HCT116 (cell line): ENCODE measurements at regions not wholly inside any gene's neighbourhood (a gene's known extent, or its start where the extent isn't known, plus 50 kb on each side); places are given as distances from the start of the nearest gene placed in this dataset.

Experiments
- ATAC-seq: fragments of 200-7000 bp; cut with Tn5 transposase; 2 replicates; pipeline ENCODE4 v1.9.1; 2020; ENCODE audit warnings: mild to moderate bottlenecking, moderate library complexity
- BruUV-seq: library from RNA; stranded (reverse); fragments of 400-500 nt; replicated peaks from 2 replicates; lab custom pipeline; 2021; lab: Mats Ljungman, UMichigan
- CTCF ChIA-PET: fragments of 300-600 bp; sonication (Branson Sonifier 250); formaldehyde crosslinking; loops from one replicate; lab custom pipeline; 2021; ENCODE audit warnings: antibody characterized with exemption; lab: Charles Lee
- POLR2A ChIA-PET: fragments of 300-600, 350-600 bp; sonication (Branson Sonifier 250); formaldehyde crosslinking; loops from one replicate; lab custom pipeline; 2021; ENCODE audit warnings: antibody characterized with exemption; lab: Charles Lee
- RAD21 ChIA-PET, 2 experiments: fragments of 300-600 bp; sonication (Branson Sonifier 250); formaldehyde crosslinking; loops; one replicate each; lab custom pipeline; 2023; ENCODE audit warnings: low total read pairs in 2 of 2; ENCODE audit not compliant: uncharacterized antibody in 2 of 2, unreplicated experiment in 2 of 2, low non-redundant PET in 1 of 2; lab: Charles Lee
- DNase-seq: peaks from one replicate; pipeline ENCODE4 v3.0.0-alpha.2; 2010; ENCODE audit warnings: low read depth, low spot score
- H2AFZ ChIP-seq: fragments of 200-600 bp; shearing (Covaris generic), sonication (generic); 2 replicates; pipeline ENCODE4 v1.6.1; 2017; ENCODE audit warnings: low read depth, mixed run types, mixed read lengths, antibody characterized with exemption, low read length; ENCODE audit not compliant: poor library complexity, severe bottlenecking
- H3K27ac ChIP-seq: 2 replicates; pipeline ENCODE4 v1.5.1; 2012; ENCODE audit warnings: low read depth, low read length
- H3K27me3 ChIP-seq: fragments of 200-600 bp; sonication (generic); 2 replicates; pipeline ENCODE4 v1.6.1; 2016; ENCODE audit warnings: mixed run types, low read length, mixed read lengths; ENCODE audit not compliant: insufficient read depth
- H3K36me3 ChIP-seq, 2 experiments: fragments of 200-500 bp in 1 of 2; fragments of 200-600 bp in 1 of 2; sonication (Bioruptor generic) in 1 of 2; sonication (generic) in 1 of 2; 2 replicates each; pipeline versions ENCODE4 v1.5.1 to v1.6.1; 2014 to 2016; ENCODE audit warnings: low read length in 2 of 2, inconsistent platforms in 1 of 2, mixed read lengths in 1 of 2, mixed run types in 1 of 2; ENCODE audit not compliant: insufficient read depth in 2 of 2, control insufficient read depth in 1 of 2
- H3K4me1 ChIP-seq, 2 experiments: fragments of 200-600 bp in 1 of 2; sonication (generic) in 1 of 2; 2 replicates each; pipeline versions ENCODE4 v1.5.1 to v1.6.1; 2012 to 2017; ENCODE audit warnings: low read length in 2 of 2, inconsistent platforms in 1 of 2, mild to moderate bottlenecking in 1 of 2, mixed read lengths in 1 of 2, mixed run types in 1 of 2, moderate library complexity in 1 of 2; ENCODE audit not compliant: insufficient read depth in 2 of 2, control insufficient read depth in 1 of 2
- H3K4me2 ChIP-seq: fragments of 200-600 bp; sonication (generic); 2 replicates; pipeline ENCODE4 v1.6.1; 2017; ENCODE audit warnings: mixed run types, low read length, mixed read lengths
- H3K4me3 ChIP-seq, 2 experiments: fragments of 200-600 bp in 1 of 2; sonication (generic) in 1 of 2; replicated peaks in 1 of 2; 2 replicates each; pipeline ENCODE4 v1.5.1; 2011 to 2016; ENCODE audit warnings: low read length in 2 of 2, control low read depth in 1 of 2, low read depth in 1 of 2, mild to moderate bottlenecking in 1 of 2, mixed read lengths in 1 of 2, mixed run types in 1 of 2
- H3K79me2 ChIP-seq: fragments of 200-600 bp; sonication (generic); 2 replicates; pipeline ENCODE4 v1.6.1; 2017; ENCODE audit warnings: mild to moderate bottlenecking, mixed run types, low read length, moderate library complexity, mixed read lengths; ENCODE audit not compliant: insufficient read depth
- H3K9ac ChIP-seq: fragments of 200-600 bp; sonication (generic); 2 replicates; pipeline ENCODE4 v1.6.1; 2016; ENCODE audit warnings: low read length, mixed read lengths
- H3K9me2 ChIP-seq: fragments of 200-600 bp; sonication (generic), shearing (Covaris generic); 2 replicates; pipeline ENCODE4 v1.6.1; 2017; ENCODE audit warnings: mixed run types, mild to moderate bottlenecking, moderate library complexity; ENCODE audit not compliant: insufficient read depth
- H3K9me3 ChIP-seq, 2 experiments: fragments of 200-500 bp in 1 of 2; fragments of 200-600 bp in 1 of 2; sonication (Bioruptor generic) in 1 of 2; sonication (generic) in 1 of 2; 2 replicates each; pipeline ENCODE4 v1.6.1; 2014 to 2017; ENCODE audit warnings: low read length in 2 of 2, mixed read lengths in 2 of 2, inconsistent platforms in 1 of 2, low read depth in 1 of 2, mild to moderate bottlenecking in 1 of 2, mixed run types in 1 of 2, moderate library complexity in 1 of 2; ENCODE audit not compliant: control insufficient read depth in 1 of 2, insufficient read depth in 1 of 2
- H4K20me1 ChIP-seq: fragments of 200-600 bp; sonication (generic), shearing (Covaris generic); 2 replicates; pipeline ENCODE4 v1.6.1; 2017; ENCODE audit warnings: mixed run types, mild to moderate bottlenecking, moderate library complexity; ENCODE audit not compliant: insufficient read depth
- CBX3 ChIP-seq: IDR thresholded peaks from 2 replicates; pipeline ENCODE4 v1.6.1; 2012; ENCODE audit warnings: low read depth
- FOSL1 ChIP-seq: IDR thresholded peaks from 2 replicates; pipeline ENCODE4 v1.6.1; 2012; ENCODE audit warnings: low read depth
- JUND ChIP-seq: IDR thresholded peaks from 2 replicates; pipeline ENCODE4 v1.6.1; 2012
- REST ChIP-seq: IDR thresholded peaks from 2 replicates; pipeline ENCODE4 v1.6.1; 2012; ENCODE audit warnings: low read depth
- SP1 ChIP-seq: IDR thresholded peaks from 2 replicates; pipeline ENCODE4 v1.6.1; 2012; ENCODE audit warnings: low read depth
- SRF ChIP-seq: IDR thresholded peaks from 2 replicates; pipeline ENCODE4 v1.6.1; 2012; ENCODE audit warnings: low read depth
- TCF7L2 ChIP-seq: IDR thresholded peaks from 2 replicates; pipeline ENCODE4 v1.7.0; 2011; ENCODE audit warnings: borderline replicate concordance, inconsistent platforms; ENCODE audit not compliant: insufficient read depth, insufficient read length; ENCODE audit errors: extremely low read depth
- ZBTB33 ChIP-seq: IDR thresholded peaks from 2 replicates; pipeline ENCODE4 v1.6.1; 2011; ENCODE audit warnings: mild to moderate bottlenecking, low read length, moderate library complexity; ENCODE audit not compliant: insufficient replicate concordance; ENCODE audit errors: extremely low read depth
- intact Hi-C: fragments of 100-400 bp; cut with micrococcal nuclease; formaldehyde crosslinking; loops from 2 replicates; pipeline ENCODE4 v1.10.0; 2022

- ChIA-PET CTCF (no interaction called here), RAD21 (no interaction called here), POLR2A (no interaction called here)
- DNase-seq (no peak), ATAC-seq (no peak)
- intact Hi-C loops = no loop called here
- Histone ChIP-seq H3K9me2 (no peaks in the 10 kb centered on the region), H3K4me2 (no peak overlapping the region), H3K9ac (no peak overlapping the region), H3K27me3 (no peaks in the 10 kb centered on the region), H3K9me3 (peaks cover 0 to 10% of the 10 kb centered on the region in 2 experiments; a peak in 2 of 4 replicates), H4K20me1 (no peaks in the 10 kb centered on the region), H3K36me3 (no peaks in the 10 kb centered on the region), H3K4me1 (no peaks in the 10 kb centered on the region), H3K27ac (no peak overlapping the region), H3K4me3 (no peak overlapping the region), H3K79me2 (no peaks in the 10 kb centered on the region), H2AFZ (no peak overlapping the region)
- TF ChIP-seq CBX3 = no peak
- TF ChIP-seq JUND = no peak
- BruUV-seq = no TSS peak
These were observed 918.7 kb downstream of the AACS start for GRCh38 chr12:125983784-125984500.

DNA sequence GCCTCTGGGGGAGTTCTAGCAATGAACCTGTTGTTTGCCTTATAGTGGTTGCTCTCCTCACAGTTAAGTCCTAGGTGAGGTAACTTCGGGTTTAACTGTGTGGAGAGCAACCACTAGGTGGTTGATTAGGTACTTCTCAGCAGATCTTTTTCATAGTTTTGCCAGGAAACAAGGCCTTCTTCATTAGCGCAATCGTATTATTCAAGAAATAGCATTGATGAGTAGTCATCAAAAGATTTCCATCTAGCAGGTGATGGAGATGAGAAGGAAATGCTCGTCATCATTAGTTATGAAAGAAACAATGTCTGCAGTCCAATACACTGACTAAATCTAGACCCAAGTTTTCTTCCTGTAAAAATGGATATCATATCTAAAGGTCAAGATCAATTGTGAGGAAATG, 923.3 kb downstream of the AACS start:
- BruUV-seq = no TSS peak
- RAD21 ChIA-PET = no interaction called here
- DNase-seq (no peak), ATAC-seq (no peak)
- no peaks in the 10 kb centered on the region for H3K9me2 ChIP-seq
- H2AFZ ChIP-seq = no peak overlapping the region
- CTCF ChIA-PET = no interaction called here
- H3K36me3 ChIP-seq = no peaks in the 10 kb centered on the region
- TF ChIP-seq ZBTB33 (no peak), CBX3 (no peak), SRF (no peak), REST (no peak), TCF7L2 (no peak), FOSL1 (no peak), SP1 (no peak)
- H3K4me2 ChIP-seq = no peak overlapping the region
- H3K27me3 ChIP-seq = no peaks in the 10 kb centered on the region
- H3K9me3 ChIP-seq = peaks cover 3 to 12% of the 10 kb centered on the region in 2 experiments; a peak in 2 of 4 replicates
- H3K4me1 ChIP-seq = no peaks in the 10 kb centered on the region
- no peak overlapping the region for H3K27ac ChIP-seq
- POLR2A ChIA-PET = no interaction called here
- intact Hi-C loops = no loop called here
- H4K20me1 ChIP-seq = no peaks in the 10 kb centered on the region
- no peak overlapping the region for H3K9ac ChIP-seq
- H3K79me2 ChIP-seq = no peaks in the 10 kb centered on the region
- H3K4me3 ChIP-seq = no peak overlapping the region
